ENCODE measurements at regions not wholly inside any gene's neighbourhood (a gene's known extent, or its start where the extent isn't known, plus 50 kb on each side); places are given as distances from the start of the nearest gene placed in this dataset.

DNA sequence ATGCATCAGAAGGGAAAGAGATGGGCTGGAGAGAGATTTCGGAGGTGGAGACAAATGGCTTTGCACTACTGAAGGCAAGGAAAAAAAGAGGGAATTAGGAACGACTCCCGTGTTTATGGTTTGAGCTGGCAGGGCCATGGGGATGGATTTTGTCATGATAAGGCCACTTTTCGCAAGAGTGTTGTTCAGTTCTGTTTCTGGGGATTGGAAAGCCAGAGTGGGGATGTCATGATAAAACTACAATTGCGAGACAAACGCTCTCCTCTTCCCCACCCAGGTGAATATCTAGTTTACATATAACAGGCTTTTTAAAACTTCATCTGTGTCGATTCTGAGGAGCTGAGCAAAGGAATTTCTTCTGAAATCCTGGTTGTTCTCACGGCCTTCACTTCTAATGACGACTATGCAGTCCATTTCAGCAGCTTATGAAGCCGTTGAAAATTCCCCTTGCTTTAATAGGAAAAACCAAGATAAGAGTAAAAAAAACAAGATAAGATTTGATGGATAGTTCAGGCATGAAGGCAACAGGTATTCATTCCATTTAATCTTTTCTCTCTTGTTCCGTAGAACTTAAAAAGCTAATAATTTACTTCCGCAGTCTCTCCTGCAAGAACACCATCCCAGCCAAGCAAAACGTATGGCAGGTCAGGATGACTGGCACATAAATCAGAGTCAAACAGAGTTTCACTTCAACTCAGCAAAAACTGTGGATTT is 245.6 kb upstream of the PITRM1 start:
- Histone ChIP-seq H3K9me3 (ENCODE audit: control insufficient read depth, insufficient read depth, low read length) (no peaks in the 10 kb centered on the region; the same call in 1 of the 2 replicates), H3K4me2 (ENCODE audit: low read length) (no peak overlapping the region), H3F3A (ENCODE audit: control insufficient read depth, insufficient read depth) (no peaks in the 10 kb centered on the region), H3K36me3 (ENCODE audit: control insufficient read depth, low read length) (no peaks in the 10 kb centered on the region), H3K9me2 (replicated peaks; ENCODE audit: control insufficient read depth, low read length) (no peaks in the 10 kb centered on the region), H3K4me1 (ENCODE audit: control insufficient read depth, low read length) (no peaks in the 10 kb centered on the region), H3K79me2 (ENCODE audit: control insufficient read depth, low read length) (no peaks in the 10 kb centered on the region), H4K20me1 (ENCODE audit: control insufficient read depth, insufficient read depth, low read depth, low read length) (no peaks in the 10 kb centered on the region), H3K27me3 (ENCODE audit: control insufficient read depth, low read length) (no peaks in the 10 kb centered on the region), H3K27ac (ENCODE audit: low read depth, low read length) (no peak overlapping the region), H3K4me3 (ENCODE audit: low read length) (no peak overlapping the region)
- TF ChIP-seq CTCF (IDR thresholded peaks at IDR 0.05; ENCODE audit: low read depth, low read length, poor library complexity, severe bottlenecking) (no peak), EZH2phosphoT487 (IDR thresholded peaks at IDR 0.05; ENCODE audit: borderline replicate concordance, low read length) (no peak)

DNA sequence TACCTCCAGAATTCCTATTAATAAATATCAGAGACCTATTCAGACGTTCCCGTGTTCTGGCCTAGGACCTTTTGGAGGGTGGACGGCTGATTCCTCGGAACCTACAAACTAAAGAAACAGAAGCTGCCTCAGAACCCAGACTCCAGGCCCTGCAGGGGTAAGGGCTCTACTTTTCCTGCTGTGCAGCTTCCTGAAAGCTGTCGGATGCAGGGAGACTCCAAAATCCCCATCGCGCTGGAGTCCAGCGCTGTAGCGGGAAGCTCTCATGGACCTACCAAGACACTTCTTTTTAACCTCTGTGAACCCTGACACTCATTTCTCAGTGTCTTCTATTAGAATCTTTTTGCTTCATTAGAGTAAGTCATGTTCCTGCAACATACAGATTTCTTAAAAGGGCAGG is 244.5 kb upstream of the PITRM1 start:
- no peaks in the 10 kb centered on the region for H3K4me1 ChIP-seq (ENCODE audit: control insufficient read depth, low read length)
- no peaks in the 10 kb centered on the region for H3F3A ChIP-seq (ENCODE audit: control insufficient read depth, insufficient read depth)
- no peak overlapping the region for H3K4me2 ChIP-seq (ENCODE audit: low read length)
- TF ChIP-seq CTCF (IDR thresholded peaks at IDR 0.05; ENCODE audit: low read depth, low read length, poor library complexity, severe bottlenecking), result no peak
- TF ChIP-seq EZH2phosphoT487 (IDR thresholded peaks at IDR 0.05; ENCODE audit: borderline replicate concordance, low read length), result no peak
- no peaks in the 10 kb centered on the region for H3K79me2 ChIP-seq (ENCODE audit: control insufficient read depth, low read length)
- no peaks in the 10 kb centered on the region for H3K36me3 ChIP-seq (ENCODE audit: control insufficient read depth, low read length)
- no peaks in the 10 kb centered on the region for H3K9me2 ChIP-seq (replicated peaks; ENCODE audit: control insufficient read depth, low read length)
- no peak overlapping the region for H3K27ac ChIP-seq (ENCODE audit: low read depth, low read length)
- no peaks in the 10 kb centered on the region for H3K27me3 ChIP-seq (ENCODE audit: control insufficient read depth, low read length)
- no peak overlapping the region for H3K4me3 ChIP-seq (ENCODE audit: low read length)
- H3K9me3 ChIP-seq (ENCODE audit: control insufficient read depth, insufficient read depth, low read length), result no peaks in the 10 kb centered on the region; the same call in 1 of the 2 replicates
- no peaks in the 10 kb centered on the region for H4K20me1 ChIP-seq (ENCODE audit: control insufficient read depth, insufficient read depth, low read depth, low read length)

DNA sequence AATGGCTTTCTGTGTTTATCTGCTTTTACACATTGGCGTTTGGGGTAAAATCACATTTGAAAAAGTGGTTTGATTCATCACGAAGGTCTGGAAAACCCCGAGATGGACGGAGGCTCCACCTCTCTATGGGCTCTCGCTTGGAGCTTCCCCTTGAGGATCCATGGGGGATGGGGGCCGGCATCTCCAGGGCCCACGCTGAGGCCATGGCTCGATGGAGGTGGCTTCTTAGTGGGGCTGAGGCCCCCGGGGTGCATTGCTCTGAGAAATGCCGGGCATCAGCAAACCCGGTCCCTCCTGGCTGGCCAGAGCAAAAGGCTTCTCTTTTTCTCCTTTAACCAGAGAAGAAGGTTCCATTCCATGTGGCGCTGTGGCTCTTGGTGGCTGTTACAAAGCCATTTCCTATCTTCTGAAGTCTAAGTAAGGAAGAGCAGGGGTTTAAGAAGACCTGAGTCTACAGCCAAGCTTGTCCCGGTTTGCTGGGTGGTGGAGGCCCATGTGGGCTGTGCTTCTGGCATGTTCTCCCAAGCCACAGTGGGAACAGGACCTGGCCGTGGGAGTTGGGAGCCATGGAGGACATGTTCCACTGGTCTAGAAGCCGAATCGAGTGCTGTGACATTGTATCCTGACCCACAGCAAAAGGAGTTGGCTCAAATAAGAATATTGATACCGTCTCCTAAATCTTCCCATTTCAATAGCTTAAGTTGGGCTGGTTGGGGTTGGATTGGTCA is 243.5 kb upstream of the PITRM1 start:
- no peaks in the 10 kb centered on the region for H3K36me3 ChIP-seq (ENCODE audit: control insufficient read depth, low read length)
- no peaks in the 10 kb centered on the region for H3K9me2 ChIP-seq (replicated peaks; ENCODE audit: control insufficient read depth, low read length)
- H3F3A ChIP-seq (ENCODE audit: control insufficient read depth, insufficient read depth), result peaks cover 2% of the 10 kb centered on the region; the same call in 1 of the 2 replicates
- H3K4me1 ChIP-seq (ENCODE audit: control insufficient read depth, low read length), result no peaks in the 10 kb centered on the region
- H3K4me3 ChIP-seq (ENCODE audit: low read length), result no peak overlapping the region
- peaks cover 4% of the 10 kb centered on the region; the same call in 1 of the 2 replicates for H3K9me3 ChIP-seq (ENCODE audit: control insufficient read depth, insufficient read depth, low read length)
- H3K4me2 ChIP-seq (ENCODE audit: low read length), result no peak overlapping the region
- no peak overlapping the region for H3K27ac ChIP-seq (ENCODE audit: low read depth, low read length)
- no peaks in the 10 kb centered on the region for H4K20me1 ChIP-seq (ENCODE audit: control insufficient read depth, insufficient read depth, low read depth, low read length)
- no peaks in the 10 kb centered on the region for H3K27me3 ChIP-seq (ENCODE audit: control insufficient read depth, low read length)
- H3K79me2 ChIP-seq (ENCODE audit: control insufficient read depth, low read length), result no peaks in the 10 kb centered on the region
- TF ChIP-seq CTCF (IDR thresholded peaks at IDR 0.05; ENCODE audit: low read depth, low read length, poor library complexity, severe bottlenecking) (no peak), EZH2phosphoT487 (IDR thresholded peaks at IDR 0.05; ENCODE audit: borderline replicate concordance, low read length) (no peak)
